ENCODE measurements at regions not wholly inside any gene's neighbourhood (a gene's known extent, or its start where the extent isn't known, plus 50 kb on each side); places are given as distances from the start of the nearest gene placed in this dataset.

GRCh38 chr2:177324797-177325196 is 60.3 kb upstream of the NFE2L2 start:
- TF ChIP-seq, protein P1, sequence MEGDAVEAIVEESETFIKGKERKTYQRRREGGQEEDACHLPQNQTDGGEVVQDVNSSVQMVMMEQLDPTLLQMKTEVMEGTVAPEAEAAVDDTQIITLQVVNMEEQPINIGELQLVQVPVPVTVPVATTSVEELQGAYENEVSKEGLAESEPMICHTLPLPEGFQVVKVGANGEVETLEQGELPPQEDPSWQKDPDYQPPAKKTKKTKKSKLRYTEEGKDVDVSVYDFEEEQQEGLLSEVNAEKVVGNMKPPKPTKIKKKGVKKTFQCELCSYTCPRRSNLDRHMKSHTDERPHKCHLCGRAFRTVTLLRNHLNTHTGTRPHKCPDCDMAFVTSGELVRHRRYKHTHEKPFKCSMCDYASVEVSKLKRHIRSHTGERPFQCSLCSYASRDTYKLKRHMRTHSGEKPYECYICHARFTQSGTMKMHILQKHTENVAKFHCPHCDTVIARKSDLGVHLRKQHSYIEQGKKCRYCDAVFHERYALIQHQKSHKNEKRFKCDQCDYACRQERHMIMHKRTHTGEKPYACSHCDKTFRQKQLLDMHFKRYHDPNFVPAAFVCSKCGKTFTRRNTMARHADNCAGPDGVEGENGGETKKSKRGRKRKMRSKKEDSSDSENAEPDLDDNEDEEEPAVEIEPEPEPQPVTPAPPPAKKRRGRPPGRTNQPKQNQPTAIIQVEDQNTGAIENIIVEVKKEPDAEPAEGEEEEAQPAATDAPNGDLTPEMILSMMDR (IDR thresholded peaks at IDR 0.05) = no peak
- Histone ChIP-seq H3K27me3 (ENCODE audit: control insufficient read depth, insufficient read depth, low read length) (no peaks in the 10 kb centered on the region), H3K27ac (ENCODE audit: low read length) (no peak overlapping the region), H3K9me3 (ENCODE audit: control insufficient read depth, insufficient read depth, low read length) (no peaks in the 10 kb centered on the region), H3K4me1 (ENCODE audit: control insufficient read depth, insufficient read depth, low read length) (no peaks in the 10 kb centered on the region), H3K4me3 (ENCODE audit: low read length) (no peak overlapping the region), H3K36me3 (ENCODE audit: control insufficient read depth, insufficient read depth, low read length) (no peaks in the 10 kb centered on the region)
- H3K27ac Mint-ChIP-seq = no peak overlapping the region
- intact Hi-C loops (cut with micrococcal nuclease) = no loop called here
- no peaks in the 10 kb centered on the region for H3K27me3 Mint-ChIP-seq (ENCODE audit: low read depth in 2 of 2)
- no peaks in the 10 kb centered on the region for H3K36me3 Mint-ChIP-seq
- H3K4me3 Mint-ChIP-seq = no peak overlapping the region
- H3K9me3 Mint-ChIP-seq = no peaks in the 10 kb centered on the region
- ATAC-seq (no peak), DNase-seq (no peak)
- WGBS (ENCODE audit: insufficient coverage) = 91% methylated on average over 3 of the region's 3 CpGs
- no peaks in the 10 kb centered on the region for H3K4me1 Mint-ChIP-seq

DNA sequence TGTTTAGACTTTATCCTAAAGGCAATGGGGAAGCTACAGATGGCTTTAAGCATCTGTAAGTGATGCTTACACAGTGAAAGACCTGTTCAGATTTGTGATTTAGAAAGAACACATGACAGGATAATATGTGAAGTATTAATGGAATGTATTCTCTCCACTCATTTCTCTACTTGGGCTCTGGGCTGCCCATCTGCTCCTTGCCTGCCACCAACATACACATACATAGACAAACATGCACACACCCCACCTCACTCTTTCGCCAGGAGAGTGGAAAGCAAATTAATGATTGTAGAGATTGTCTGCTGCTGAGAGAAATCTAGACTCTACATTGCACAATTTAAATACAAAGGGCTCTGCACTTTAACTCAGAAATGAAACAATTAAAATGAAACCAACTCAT is 61.0 kb upstream of the NFE2L2 start:
- ATAC-seq = no peak
- no peaks in the 10 kb centered on the region for H3K9me3 Mint-ChIP-seq
- Histone ChIP-seq H3K4me1 (ENCODE audit: control insufficient read depth, insufficient read depth, low read length) (no peaks in the 10 kb centered on the region), H3K27me3 (ENCODE audit: control insufficient read depth, insufficient read depth, low read length) (no peaks in the 10 kb centered on the region), H3K36me3 (ENCODE audit: control insufficient read depth, insufficient read depth, low read length) (no peaks in the 10 kb centered on the region), H3K9me3 (ENCODE audit: control insufficient read depth, insufficient read depth, low read length) (no peaks in the 10 kb centered on the region), H3K27ac (ENCODE audit: low read length) (no peak overlapping the region), H3K4me3 (ENCODE audit: low read length) (no peak overlapping the region)
- no peak overlapping the region for H3K4me3 Mint-ChIP-seq
- no peaks in the 10 kb centered on the region for H3K4me1 Mint-ChIP-seq
- H3K27ac Mint-ChIP-seq = no peak overlapping the region
- WGBS (ENCODE audit: insufficient coverage) = no CpG with 5 or more reads among the region's 1 CpG
- H3K36me3 Mint-ChIP-seq = no peaks in the 10 kb centered on the region
- DNase-seq = no peak
- intact Hi-C loops (cut with micrococcal nuclease) = no loop called here
- TF ChIP-seq, protein P1 (IDR thresholded peaks at IDR 0.05) = no peak
- no peaks in the 10 kb centered on the region for H3K27me3 Mint-ChIP-seq (ENCODE audit: low read depth in 2 of 2)

GRCh38 chr2:177326005-177326404 is 61.5 kb upstream of the NFE2L2 start:
- Mint-ChIP-seq H3K36me3 (no peaks in the 10 kb centered on the region), H3K27ac (no peak overlapping the region), H3K4me3 (no peak overlapping the region), H3K4me1 (no peaks in the 10 kb centered on the region), H3K27me3 (ENCODE audit: low read depth in 2 of 2) (no peaks in the 10 kb centered on the region), H3K9me3 (no peaks in the 10 kb centered on the region)
- 95% methylated on average over 3 of the region's 3 CpGs for WGBS (ENCODE audit: insufficient coverage)
- Histone ChIP-seq H3K4me3 (ENCODE audit: low read length) (no peak overlapping the region), H3K9me3 (ENCODE audit: control insufficient read depth, insufficient read depth, low read length) (no peaks in the 10 kb centered on the region), H3K36me3 (ENCODE audit: control insufficient read depth, insufficient read depth, low read length) (no peaks in the 10 kb centered on the region), H3K27ac (ENCODE audit: low read length) (no peak overlapping the region), H3K27me3 (ENCODE audit: control insufficient read depth, insufficient read depth, low read length) (no peaks in the 10 kb centered on the region), H3K4me1 (ENCODE audit: control insufficient read depth, insufficient read depth, low read length) (no peaks in the 10 kb centered on the region)
- TF ChIP-seq, protein P1 (IDR thresholded peaks at IDR 0.05) = no peak
- DNase-seq (no peak), ATAC-seq (no peak)
- intact Hi-C loops (cut with micrococcal nuclease) = no loop called here

GRCh38 chr2:177326591-177326990 is 62.1 kb upstream of the NFE2L2 start:
- TF ChIP-seq, protein P1 (IDR thresholded peaks at IDR 0.05) = no peak
- Histone ChIP-seq H3K27me3 (ENCODE audit: control insufficient read depth, insufficient read depth, low read length) (no peaks in the 10 kb centered on the region), H3K9me3 (ENCODE audit: control insufficient read depth, insufficient read depth, low read length) (no peaks in the 10 kb centered on the region), H3K27ac (ENCODE audit: low read length) (no peak overlapping the region), H3K36me3 (ENCODE audit: control insufficient read depth, insufficient read depth, low read length) (no peaks in the 10 kb centered on the region), H3K4me1 (ENCODE audit: control insufficient read depth, insufficient read depth, low read length) (no peaks in the 10 kb centered on the region), H3K4me3 (ENCODE audit: low read length) (no peak overlapping the region)
- H3K27ac Mint-ChIP-seq = no peak overlapping the region
- no peaks in the 10 kb centered on the region for H3K27me3 Mint-ChIP-seq (ENCODE audit: low read depth in 2 of 2)
- DNase-seq = no peak
- intact Hi-C loops (cut with micrococcal nuclease) = no loop called here
- no peaks in the 10 kb centered on the region for H3K9me3 Mint-ChIP-seq
- H3K36me3 Mint-ChIP-seq = no peaks in the 10 kb centered on the region
- no peak overlapping the region for H3K4me3 Mint-ChIP-seq
- ATAC-seq = no peak
- H3K4me1 Mint-ChIP-seq = no peaks in the 10 kb centered on the region

Measured in natural killer cell (primary cell).